PC-9 (cell line): ENCODE measurements at regions not wholly inside any gene's neighbourhood (a gene's known extent, or its start where the extent isn't known, plus 50 kb on each side); places are given as distances from the start of the nearest gene placed in this dataset.

Source experiments
- BruUV-seq: library from RNA; stranded (reverse); fragments of 400-500 nt; replicated peaks from 2 replicates; lab custom pipeline; 2021; lab: Mats Ljungman, UMichigan
- CTCF ChIA-PET: fragments of 300-600 bp; sonication (Branson Sonifier 250); formaldehyde crosslinking; loops from one replicate; lab custom pipeline; 2022; ENCODE audit warnings: antibody characterized with exemption; lab: Charles Lee
- POLR2A ChIA-PET: fragments of 300-600 bp; sonication (Branson Sonifier 250); formaldehyde crosslinking; loops from one replicate; lab custom pipeline; 2022; ENCODE audit warnings: antibody characterized with exemption; ENCODE audit not compliant: unreplicated experiment; lab: Charles Lee
- DNase-seq, 2 experiments: peaks; one replicate each; pipeline versions ENCODE4 v3.0.0 to v3.0.0-alpha.2; 2015 to 2022; ENCODE audit warnings: mixed read lengths in 1 of 2
- H2AFZ ChIP-seq: fragments of 200-600 bp; sonication (generic); 2 replicates; pipeline ENCODE4 v1.8.1; 2017; ENCODE audit warnings: antibody characterized with exemption
- H3F3A ChIP-seq: fragments of 200-600 bp; sonication (generic); 2 replicates; pipeline ENCODE4 v1.8.1; 2017; ENCODE audit warnings: antibody characterized with exemption, mild to moderate bottlenecking, low read depth; ENCODE audit not compliant: insufficient read depth
- H3K27ac ChIP-seq: fragments of 200-600 bp; sonication (generic); 2 replicates; pipeline ENCODE4 v1.6.1; 2016; ENCODE audit warnings: mixed run types
- H3K27me3 ChIP-seq: fragments of 200-600 bp; sonication (generic); 2 replicates; pipeline ENCODE4 v1.6.1; 2016; ENCODE audit warnings: low read depth, mixed run types; ENCODE audit not compliant: insufficient read depth
- H3K36me3 ChIP-seq: fragments of 200-600 bp; sonication (generic); 2 replicates; pipeline ENCODE4 v1.6.1; 2016; ENCODE audit warnings: low read depth, mixed run types
- H3K4me1 ChIP-seq: fragments of 200-600 bp; sonication (generic); replicated peaks from 2 replicates; pipeline ENCODE4 v1.6.1; 2016; ENCODE audit warnings: mixed run types; ENCODE audit not compliant: insufficient read depth
- H3K4me2 ChIP-seq: fragments of 200-600 bp; sonication (generic); 2 replicates; pipeline ENCODE4 v1.6.1; 2017; ENCODE audit warnings: mixed run types
- H3K4me3 ChIP-seq: fragments of 200-600 bp; sonication (generic); 2 replicates; pipeline ENCODE4 v1.6.1; 2016; ENCODE audit warnings: mixed run types
- H3K79me2 ChIP-seq: fragments of 200-600 bp; sonication (generic); 2 replicates; pipeline ENCODE4 v1.6.1; 2017; ENCODE audit warnings: low read depth, mixed run types
- H3K9me2 ChIP-seq: fragments of 200-600 bp; sonication (generic); 2 replicates; pipeline ENCODE4 v1.8.1; 2017; ENCODE audit warnings: mild to moderate bottlenecking; ENCODE audit not compliant: insufficient read depth
- H3K9me3 ChIP-seq: fragments of 200-600 bp; sonication (generic); 2 replicates; pipeline ENCODE4 v1.8.1; 2016; ENCODE audit warnings: low read depth; ENCODE audit not compliant: insufficient read depth
- H4K20me1 ChIP-seq: fragments of 200-600 bp; sonication (generic); 2 replicates; pipeline ENCODE4 v1.8.1; 2017; ENCODE audit not compliant: insufficient read depth
- EZH2 ChIP-seq: fragments of 200-600 bp; sonication (generic); IDR thresholded peaks from 2 replicates; pipeline ENCODE4 v1.8.0; 2017; ENCODE audit warnings: antibody characterized with exemption, low read depth
- intact Hi-C: fragments of 100-400 bp; cut with micrococcal nuclease; formaldehyde crosslinking; loops from one replicate; pipeline ENCODE4 v1.10.0; 2022; ENCODE audit not compliant: unreplicated experiment
- TF ChIP-seq, protein P1 (sequence below): fragments of 200-600 bp; sonication (generic); conservative IDR thresholded peaks from 2 replicates; pipeline ENCODE4 v1.6.1; 2017; ENCODE audit warnings: mixed run types, antibody characterized with exemption, mild to moderate bottlenecking, moderate library complexity

DNA sequence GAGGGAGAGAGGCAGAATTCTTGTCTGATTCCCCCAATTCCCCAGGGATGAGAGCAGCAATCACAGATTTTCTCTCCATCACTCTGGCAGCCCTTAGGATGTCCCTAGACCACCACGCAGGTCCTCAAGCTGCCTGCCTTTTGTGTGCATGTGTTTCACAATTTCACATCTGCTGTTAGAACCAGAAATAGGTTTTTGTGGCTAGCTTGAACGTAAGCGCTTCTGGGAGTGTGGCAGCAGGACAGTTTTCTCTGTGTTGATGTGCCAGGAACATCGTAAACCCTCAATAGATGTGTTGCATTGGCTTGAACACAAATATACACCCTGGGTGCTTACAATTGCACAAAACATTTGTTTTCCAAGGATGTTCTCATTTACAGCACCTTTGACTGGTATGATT is 78.8 kb upstream of the TMTC4 start:
- TF ChIP-seq, protein P1, sequence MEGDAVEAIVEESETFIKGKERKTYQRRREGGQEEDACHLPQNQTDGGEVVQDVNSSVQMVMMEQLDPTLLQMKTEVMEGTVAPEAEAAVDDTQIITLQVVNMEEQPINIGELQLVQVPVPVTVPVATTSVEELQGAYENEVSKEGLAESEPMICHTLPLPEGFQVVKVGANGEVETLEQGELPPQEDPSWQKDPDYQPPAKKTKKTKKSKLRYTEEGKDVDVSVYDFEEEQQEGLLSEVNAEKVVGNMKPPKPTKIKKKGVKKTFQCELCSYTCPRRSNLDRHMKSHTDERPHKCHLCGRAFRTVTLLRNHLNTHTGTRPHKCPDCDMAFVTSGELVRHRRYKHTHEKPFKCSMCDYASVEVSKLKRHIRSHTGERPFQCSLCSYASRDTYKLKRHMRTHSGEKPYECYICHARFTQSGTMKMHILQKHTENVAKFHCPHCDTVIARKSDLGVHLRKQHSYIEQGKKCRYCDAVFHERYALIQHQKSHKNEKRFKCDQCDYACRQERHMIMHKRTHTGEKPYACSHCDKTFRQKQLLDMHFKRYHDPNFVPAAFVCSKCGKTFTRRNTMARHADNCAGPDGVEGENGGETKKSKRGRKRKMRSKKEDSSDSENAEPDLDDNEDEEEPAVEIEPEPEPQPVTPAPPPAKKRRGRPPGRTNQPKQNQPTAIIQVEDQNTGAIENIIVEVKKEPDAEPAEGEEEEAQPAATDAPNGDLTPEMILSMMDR, result no peak
- TF ChIP-seq EZH2, result no peak
- CTCF ChIA-PET, result no interaction called here
- no peaks in the 10 kb centered on the region for H3K79me2 ChIP-seq
- intact Hi-C loops, result no loop called here
- no peaks in the 10 kb centered on the region for H4K20me1 ChIP-seq
- H3K27ac ChIP-seq, result no peak overlapping the region
- H3K4me2 ChIP-seq, result no peak overlapping the region
- H3K27me3 ChIP-seq, result peaks cover 96% of the 10 kb centered on the region
- no peaks in the 10 kb centered on the region for H3K36me3 ChIP-seq
- H3K9me3 ChIP-seq, result no peaks in the 10 kb centered on the region
- no TSS peak for BruUV-seq
- no peak overlapping the region; the same call in 1 of the 2 replicates for H2AFZ ChIP-seq
- no peaks in the 10 kb centered on the region for H3K9me2 ChIP-seq
- no peaks in the 10 kb centered on the region for H3K4me1 ChIP-seq
- no peak overlapping the region for H3K4me3 ChIP-seq
- POLR2A ChIA-PET, result no interaction called here
- H3F3A ChIP-seq, result no peaks in the 10 kb centered on the region
- no peak for DNase-seq

DNA sequence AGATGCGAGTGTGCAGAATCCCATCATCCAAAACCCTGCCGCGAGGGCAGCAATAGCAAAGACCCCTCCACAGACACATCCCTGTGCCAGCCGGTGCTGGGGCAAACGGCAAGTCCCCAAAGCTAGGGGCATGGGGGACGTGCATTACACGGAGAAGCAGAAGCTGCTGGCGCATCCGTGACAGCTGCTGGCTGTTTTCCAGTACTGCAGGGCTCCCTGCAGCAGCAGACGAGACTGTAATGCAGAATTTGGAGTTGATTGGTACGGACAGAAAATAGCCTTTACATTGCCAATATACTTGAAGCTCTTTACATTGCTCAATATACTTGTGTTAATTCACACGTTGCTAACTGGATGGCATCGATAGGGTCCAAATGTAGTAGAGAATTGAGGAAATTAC is 77.2 kb upstream of the TMTC4 start:
- Histone ChIP-seq H3K4me2 (no peak overlapping the region), H3K4me1 (no peaks in the 10 kb centered on the region), H3K9me3 (no peaks in the 10 kb centered on the region), H3F3A (no peaks in the 10 kb centered on the region), H3K36me3 (no peaks in the 10 kb centered on the region), H4K20me1 (no peaks in the 10 kb centered on the region), H2AFZ (no peak overlapping the region), H3K79me2 (no peaks in the 10 kb centered on the region), H3K4me3 (no peak overlapping the region), H3K27ac (no peak overlapping the region), H3K9me2 (no peaks in the 10 kb centered on the region), H3K27me3 (peaks cover 95% of the 10 kb centered on the region)
- ChIA-PET CTCF (no interaction called here), POLR2A (no interaction called here)
- no TSS peak for BruUV-seq
- DNase-seq, result no peak
- TF ChIP-seq, protein P1, result no peak
- no peak for TF ChIP-seq EZH2
- intact Hi-C loops, result no loop called here

DNA sequence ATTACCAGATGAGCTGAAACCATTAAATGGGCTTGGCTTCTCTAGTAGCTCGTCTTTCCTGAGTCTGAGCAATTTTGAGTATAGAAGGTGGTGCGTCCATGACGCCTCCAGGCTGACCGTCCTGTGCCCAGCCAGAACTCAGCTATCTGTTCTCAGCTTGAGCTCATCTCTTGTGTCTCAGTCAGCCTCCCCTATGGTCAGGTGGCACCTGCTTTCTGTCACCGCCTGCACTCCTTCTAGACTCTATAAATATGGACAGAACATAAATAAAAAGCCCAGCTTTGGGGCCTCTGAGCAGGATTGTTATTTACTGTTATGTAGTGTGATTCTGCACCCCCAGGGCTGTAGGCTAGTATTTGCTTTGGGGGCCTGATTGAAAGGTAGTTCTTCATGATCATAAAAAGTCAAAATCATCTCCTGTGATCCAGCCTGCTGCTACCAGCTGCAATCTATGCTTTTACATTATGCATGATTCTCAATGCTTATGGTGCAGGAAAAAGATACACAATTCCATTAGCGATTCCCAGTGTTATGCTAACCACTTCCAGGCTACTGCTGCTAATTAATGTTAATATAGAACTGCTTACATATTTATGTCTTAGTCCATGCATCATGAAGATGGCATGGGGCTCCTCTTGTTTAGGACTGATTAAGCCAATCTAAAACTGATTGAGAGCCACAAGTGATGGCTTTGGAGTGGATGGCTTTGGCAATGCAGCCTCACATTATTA is 72.5 kb upstream of the TMTC4 start:
- DNase-seq, result no peak
- no peaks in the 10 kb centered on the region for H3K79me2 ChIP-seq
- H3K9me2 ChIP-seq, result no peaks in the 10 kb centered on the region
- no peaks in the 10 kb centered on the region for H3K36me3 ChIP-seq
- no peak overlapping the region for H3K27ac ChIP-seq
- no TSS peak for BruUV-seq
- POLR2A ChIA-PET, result no interaction called here
- H2AFZ ChIP-seq, result no peak overlapping the region
- H3F3A ChIP-seq, result no peaks in the 10 kb centered on the region
- CTCF ChIA-PET, result no interaction called here
- intact Hi-C loops, result no loop called here
- no peak overlapping the region for H3K4me3 ChIP-seq
- H3K4me1 ChIP-seq, result no peaks in the 10 kb centered on the region
- H3K4me2 ChIP-seq, result no peak overlapping the region
- H3K9me3 ChIP-seq, result no peaks in the 10 kb centered on the region; the same call in 1 of the 2 replicates
- TF ChIP-seq EZH2, result no peak
- TF ChIP-seq, protein P1, result no peak
- no peaks in the 10 kb centered on the region for H4K20me1 ChIP-seq
- peaks cover 74% of the 10 kb centered on the region for H3K27me3 ChIP-seq
